UCSD-AML1 (cell line): ENCODE measurements at regions not wholly inside any gene's neighbourhood (a gene's known extent, or its start where the extent isn't known, plus 50 kb on each side); places are given as distances from the start of the nearest gene placed in this dataset.
"Not testable (repeated sequence)": the region's sequence is repeated elsewhere in the genome, so short reads cannot be mapped to it uniquely, and the experiment has no call there.

Source experiments
- DNase-seq: peaks from one replicate; lab custom pipeline; 2025; ENCODE audit not compliant: unreplicated experiment; lab: John Stamatoyannopoulos, UW

DNA sequence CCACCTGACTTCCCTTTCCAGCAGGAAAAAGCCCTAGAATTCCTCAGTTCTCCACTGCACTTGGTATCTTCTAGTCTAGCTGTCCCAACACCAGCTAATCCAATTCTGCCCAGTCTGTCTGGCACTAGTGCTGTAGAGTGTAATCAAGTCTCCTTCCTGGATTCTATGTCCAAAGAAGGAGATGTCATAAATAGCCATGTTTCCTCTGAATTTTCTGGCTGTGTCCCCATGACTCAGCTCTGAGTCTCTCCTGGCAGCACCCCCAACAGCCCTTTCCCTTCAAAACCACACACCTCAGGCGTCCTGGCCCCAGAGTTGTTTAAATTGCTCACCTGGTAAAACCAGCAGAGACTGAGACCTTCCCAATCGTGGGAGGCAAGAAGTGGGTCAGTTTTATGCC lies 197.2 kb downstream of the GRXCR1 start:
- no peak for DNase-seq

DNA sequence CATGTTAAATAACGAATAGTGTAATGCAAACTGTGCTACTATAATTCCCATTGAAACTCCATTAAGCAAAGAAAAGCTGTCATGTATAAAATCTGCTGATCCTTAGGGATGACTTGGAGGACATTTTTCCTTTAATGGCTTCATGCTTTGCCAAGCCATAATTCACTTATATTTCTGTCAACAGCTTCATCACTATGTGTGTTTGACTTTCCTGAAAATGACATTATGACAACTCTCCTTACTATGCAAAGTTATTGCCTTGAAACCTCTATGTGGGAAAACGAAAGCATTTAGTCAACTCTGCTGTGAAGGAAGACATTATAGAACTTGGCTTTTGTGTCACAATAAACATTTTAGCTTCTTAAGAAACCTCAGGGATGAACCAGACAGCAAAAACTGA lies 210.5 kb downstream of the GRXCR1 start:
- no peak for DNase-seq

DNA sequence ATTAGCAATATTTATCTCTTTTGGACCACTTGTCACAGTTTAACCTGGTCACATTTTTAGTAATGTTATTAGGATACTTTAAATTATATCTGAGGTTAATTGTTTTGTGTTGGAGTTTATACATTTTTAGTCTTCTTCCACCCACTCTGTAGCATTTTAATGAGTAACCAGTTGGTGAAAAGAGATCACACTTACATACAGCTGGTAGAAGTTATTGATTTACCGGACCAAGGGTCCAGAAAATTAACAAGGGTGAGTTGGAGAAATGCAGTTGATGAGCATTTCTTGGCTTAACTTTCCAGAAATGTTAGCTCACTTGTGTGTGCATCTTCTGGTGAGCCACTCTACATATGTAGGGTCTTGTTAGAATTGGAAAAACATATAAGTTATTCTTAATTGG lies 219.6 kb downstream of the GRXCR1 start:
- no peak for DNase-seq

DNA sequence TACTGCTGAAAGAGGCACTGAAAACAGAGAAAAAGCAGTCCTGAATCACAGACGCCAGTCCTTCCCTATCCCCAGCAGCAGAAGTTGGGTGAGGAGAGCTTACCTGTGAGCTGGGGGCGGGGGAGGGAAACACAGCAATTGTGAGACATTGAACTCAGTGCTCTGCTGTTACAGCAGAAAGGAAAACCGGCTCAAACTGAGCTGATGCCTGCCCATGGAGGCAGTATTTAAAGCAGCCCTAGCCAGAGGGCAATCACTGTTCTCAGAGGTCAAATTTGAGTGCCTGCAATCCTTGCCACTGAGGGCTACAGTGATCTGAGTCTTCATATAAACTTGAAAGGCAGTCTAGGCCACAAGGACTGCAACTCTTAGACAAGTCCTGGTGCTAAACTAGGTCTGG lies 220.7 kb downstream of the GRXCR1 start:
- DNase-seq, result no peak

DNA sequence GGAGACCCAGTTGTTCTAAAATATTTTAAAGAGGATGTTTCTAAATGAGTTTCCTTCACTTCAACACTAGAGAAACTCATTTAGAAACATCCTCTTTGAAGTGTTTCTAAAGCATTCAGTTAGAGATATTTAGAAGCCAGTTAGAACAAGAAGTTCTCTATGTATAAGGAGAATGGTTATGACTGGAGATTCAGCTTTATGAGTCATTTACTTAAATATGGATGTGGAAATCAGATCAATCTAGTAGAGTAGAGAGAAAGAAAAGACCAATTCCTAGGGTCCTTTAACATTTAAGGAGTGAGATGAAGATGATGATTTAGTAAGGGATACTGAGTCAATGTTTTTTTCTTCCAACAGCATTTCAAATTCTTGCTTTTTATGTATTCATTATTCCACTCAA lies 234.1 kb downstream of the GRXCR1 start:
- DNase-seq, result no peak

DNA sequence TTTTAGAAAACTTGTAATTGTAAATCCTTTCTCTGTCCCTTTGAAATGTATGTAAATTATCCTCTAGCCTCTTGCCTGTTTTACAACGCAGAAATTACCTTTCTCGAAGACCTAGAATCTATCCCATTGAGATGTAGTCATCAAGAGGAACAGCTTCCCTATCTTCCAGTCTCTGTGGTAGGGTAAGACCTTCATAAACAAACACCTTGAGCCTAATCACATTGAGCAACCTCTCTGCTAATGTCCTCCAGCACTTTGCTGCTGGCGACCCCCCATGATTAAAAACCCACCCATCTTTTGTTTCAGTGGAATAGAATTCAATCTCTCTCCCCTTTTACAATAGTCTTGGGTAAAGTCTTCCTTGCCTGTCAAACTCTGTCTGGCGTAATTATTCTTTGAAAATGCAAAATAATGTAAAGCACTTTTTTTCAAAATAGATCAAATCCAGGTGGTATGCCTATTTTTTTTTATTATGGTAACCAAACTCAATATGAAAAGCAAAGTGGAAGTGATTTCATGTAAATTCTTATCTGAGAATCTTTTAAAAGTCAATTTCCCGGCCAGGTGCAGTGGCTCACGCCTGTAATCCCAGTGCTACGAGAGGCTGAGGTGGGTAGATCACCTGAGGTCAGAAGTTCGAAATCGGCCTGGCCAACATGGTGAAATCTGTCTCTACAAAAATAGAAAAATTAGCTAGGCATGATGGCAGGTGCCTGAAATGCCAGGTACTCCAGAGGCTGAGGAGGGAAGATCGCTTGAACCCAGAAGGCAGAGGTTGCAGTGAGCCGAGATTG lies 237.9 kb downstream of the GRXCR1 start:
- DNase-seq, result no peak

DNA sequence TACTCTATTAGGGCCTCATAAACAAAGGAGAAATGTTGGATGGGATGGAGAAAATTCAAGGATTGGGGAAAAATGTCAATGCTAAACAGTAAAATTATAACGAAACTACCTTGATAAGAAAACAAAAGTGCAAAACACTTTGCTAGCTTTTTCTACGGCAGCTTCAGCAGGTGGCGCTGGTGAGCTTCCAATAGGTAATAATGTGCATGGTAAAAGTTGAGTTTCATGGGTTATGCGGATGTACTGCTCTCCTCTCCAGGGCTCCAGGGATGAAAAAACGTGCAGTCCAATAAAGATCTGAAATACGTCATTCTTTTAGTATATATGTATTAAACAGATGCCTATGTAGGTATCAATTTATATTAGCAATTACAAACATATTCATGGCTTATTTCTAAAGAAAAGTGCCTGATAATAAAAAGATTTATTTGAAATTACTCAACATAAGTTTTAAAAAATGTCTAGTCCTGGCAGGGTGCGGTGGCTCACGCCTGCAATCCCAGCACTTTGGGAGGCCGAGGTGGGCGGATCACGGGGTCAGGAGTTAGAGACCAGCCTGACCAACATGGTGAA lies 239.6 kb downstream of the GRXCR1 start:
- peak; percentile 34 for DNase-seq

DNA sequence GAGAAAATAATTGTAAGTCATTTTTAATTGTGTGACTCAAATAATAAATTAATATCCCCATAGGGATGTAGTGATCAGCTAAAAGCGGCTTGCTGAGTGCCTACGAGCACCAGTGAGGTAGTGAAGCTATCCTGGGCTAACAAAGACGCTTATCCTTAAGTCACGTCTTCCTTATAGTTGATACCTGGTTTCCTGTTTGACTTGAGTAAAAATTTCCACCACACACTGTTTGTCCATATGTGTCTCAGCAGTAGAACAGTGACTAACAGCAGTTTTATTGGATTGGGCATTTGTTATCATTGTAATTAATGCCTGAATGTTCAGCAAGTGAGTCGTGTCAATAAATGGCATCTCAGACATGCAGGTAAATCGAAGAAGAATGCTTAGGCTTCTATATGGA lies 241.1 kb downstream of the GRXCR1 start:
- DNase-seq, result no peak

DNA sequence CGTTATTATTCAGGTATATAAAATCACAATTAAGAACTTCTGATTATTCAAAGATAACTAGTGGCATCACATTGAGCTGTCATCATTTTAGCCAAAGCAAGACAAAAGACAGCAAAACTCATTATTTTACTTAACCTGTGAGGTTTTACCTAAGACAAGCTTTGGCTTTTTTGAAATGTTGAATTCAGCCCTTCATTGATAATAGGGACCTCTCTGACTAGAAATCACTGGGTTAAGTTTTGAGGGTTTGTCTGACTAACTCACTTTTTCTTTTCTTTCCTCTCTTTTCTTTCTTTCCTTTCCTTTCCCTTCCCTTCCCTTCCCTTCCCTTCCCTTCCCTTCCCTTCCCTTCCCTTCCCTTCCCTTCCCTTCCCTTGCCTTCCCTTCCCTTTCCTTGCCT lies 244.2 kb downstream of the GRXCR1 start:
- DNase-seq, result no peak

- DNase-seq, result no peak
These were observed 253.7 kb downstream of the GRXCR1 start for GRCh38 chr4:43146198-43146597.

DNA sequence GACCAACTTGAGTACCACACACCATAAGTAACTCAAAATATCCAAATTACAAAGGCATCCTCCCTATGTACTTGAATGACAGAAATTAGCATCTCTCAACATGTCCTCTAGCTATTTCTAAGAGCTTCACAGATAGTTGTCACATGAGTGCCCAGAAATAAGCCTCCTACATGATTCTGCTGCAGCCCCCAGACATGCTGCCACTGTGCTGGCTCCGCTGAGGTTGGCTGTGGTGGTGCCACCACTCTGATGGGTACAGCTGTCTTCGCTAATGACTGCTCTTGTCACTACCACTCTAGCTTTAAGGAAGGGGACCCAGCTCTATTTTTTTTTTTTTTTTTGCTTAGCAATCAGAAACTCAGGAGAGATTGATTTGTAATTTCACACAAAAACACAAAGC lies 256.0 kb downstream of the GRXCR1 start:
- no peak for DNase-seq

DNA sequence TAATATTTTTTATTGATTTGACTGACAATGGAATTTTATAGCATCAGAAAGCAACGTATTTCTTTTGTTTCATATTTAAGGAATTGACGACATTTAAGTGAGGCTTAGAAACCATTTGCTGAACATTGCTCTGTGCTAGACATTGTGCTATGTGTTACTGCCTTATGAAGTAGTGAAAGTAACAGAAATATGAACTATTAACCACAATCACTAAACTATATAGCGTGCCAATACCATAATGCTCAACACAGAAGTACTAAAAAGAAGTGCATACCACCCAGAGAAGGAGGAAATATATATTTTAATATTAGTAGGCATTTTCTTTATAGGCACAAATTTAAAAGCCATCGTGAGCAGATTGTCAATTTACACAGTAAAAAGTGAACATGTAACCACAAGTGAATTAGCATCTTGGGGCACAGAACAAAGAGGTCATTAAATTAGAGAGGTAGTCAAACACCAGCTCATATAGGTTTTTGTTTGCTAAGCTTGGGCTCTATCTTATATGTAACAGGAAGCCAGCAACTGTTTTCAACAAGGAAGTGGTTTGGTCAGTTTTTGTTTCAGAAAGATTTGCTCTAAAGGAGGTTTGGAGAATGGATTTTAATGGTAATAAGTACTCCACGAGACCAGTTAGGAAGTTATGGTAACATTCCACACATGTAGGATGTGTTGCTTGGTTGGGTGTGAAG lies 270.7 kb downstream of the GRXCR1 start:
- no peak for DNase-seq

- DNase-seq, result no peak
These were observed 297.2 kb downstream of the GRXCR1 start for GRCh38 chr4:43189741-43190140.

DNA sequence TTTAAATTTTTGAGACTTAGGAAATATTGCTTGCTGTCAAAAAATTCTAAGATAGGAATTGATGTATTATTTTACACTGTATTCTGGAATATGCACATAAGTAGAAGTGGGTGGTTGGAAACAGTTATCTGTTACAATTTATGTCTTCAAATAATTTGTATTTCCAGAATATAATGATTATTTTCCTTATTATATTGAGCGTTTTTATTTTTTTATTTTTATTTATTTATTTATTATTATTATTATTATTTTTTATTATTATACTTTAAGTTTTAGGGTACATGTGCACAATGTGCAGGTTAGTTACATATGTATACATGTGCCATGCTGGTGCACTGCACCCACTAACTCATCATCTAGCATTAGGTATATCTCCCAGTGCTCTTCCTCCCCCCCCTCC lies 320.1 kb downstream of the GRXCR1 start:
- not testable (repeated sequence) for DNase-seq

GRCh38 chr4:43223820-43224219 lies 331.3 kb downstream of the GRXCR1 start:
- no peak for DNase-seq

GRCh38 chr4:43224559-43224958 lies 332.0 kb downstream of the GRXCR1 start:
- no peak for DNase-seq

- no peak for DNase-seq
These were observed 340.8 kb downstream of the GRXCR1 start for GRCh38 chr4:43233321-43233720.

GRCh38 chr4:43234626-43235415 lies 342.3 kb downstream of the GRXCR1 start:
- no peak for DNase-seq

DNA sequence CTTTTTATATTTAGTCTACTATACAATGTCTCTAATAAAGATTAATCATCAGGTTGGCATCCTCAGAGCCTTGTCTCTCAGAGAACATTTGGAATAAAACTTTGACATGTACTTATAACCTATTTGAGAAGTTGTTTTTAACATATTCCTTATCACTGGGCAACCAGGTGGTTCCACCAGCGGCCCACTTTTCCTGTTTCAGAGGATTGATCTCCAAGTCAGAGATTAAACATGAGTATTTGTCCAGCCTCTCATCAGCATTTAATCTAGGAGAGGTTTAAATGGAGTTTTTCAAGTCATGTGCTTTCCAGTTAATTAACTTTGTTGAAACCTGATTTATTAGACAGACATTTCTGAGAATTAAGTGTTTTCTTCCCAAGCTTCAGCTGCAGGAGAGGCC lies 345.5 kb downstream of the GRXCR1 start:
- no peak for DNase-seq

DNA sequence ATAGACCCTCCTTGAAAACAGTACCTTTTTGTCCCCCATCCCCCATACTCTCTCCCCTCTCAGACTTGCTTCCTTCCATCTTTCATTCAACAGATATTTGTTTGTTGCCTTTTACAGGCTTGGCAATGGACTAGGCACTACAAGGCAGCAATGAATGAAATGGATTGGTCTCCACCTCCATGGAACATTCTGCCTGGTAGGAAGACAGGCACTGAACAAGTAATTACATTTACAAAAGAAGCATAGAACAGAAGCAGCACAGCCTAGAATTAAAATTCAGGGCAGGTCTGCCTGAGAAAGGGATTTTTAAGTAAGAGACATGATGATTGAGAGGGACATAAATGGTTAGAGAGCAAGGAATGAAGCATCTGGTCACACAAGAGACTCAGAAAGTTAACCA lies 346.1 kb downstream of the GRXCR1 start:
- DNase-seq, result no peak

DNA sequence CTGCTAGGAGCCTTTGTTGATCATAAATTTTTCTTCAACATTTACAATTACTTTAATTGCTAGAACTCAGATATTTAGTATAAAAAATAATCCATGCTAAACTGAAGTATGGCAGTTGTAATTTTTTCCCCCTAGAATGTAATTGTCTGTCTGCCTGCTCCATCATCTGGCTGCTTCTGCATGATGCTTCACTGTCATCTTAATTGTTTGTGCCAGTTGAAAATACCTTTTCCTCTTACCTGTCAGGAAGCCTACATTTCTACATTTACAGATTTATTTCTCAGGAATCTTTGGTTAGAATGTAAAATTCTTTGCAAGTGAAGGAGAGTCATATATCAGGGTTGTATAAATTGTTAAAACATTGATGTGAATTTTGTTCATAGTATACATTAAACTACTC lies 348.6 kb downstream of the GRXCR1 start:
- no peak for DNase-seq

DNA sequence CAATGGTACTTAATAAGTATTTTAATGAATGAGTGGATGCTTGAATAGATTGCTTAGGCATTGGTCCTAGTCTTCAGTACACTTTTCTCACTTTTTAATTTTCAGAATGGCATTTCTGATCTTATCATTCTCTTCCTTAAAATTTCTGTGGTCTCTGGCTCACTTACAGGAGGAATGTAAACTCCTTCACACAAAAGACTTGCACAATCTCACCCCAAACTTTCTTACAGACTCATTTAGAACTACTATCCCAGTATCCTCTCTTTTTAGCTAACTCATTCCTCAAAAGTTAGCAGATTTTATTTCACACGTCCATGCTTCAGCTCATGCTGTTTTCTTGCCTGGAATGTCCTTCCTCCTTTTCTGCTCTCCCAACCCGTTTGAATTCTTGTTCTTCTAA lies 350.1 kb downstream of the GRXCR1 start:
- no peak for DNase-seq
